K562 (cell line): ENCODE measurements at regions not wholly inside any gene's neighbourhood (a gene's known extent, or its start where the extent isn't known, plus 50 kb on each side); places are given as distances from the start of the nearest gene placed in this dataset.
"Not testable (repeated sequence)": the region's sequence is repeated elsewhere in the genome, so short reads cannot be mapped to it uniquely, and the experiment has no call there.

ENCODE experiments used
- ATAC-seq: fragments of 200-7000 bp; cut with Tn5 transposase; 3 replicates; pipeline ENCODE4 v1.9.1; 2020; ENCODE audit warnings: moderate library complexity
- BruUV-seq: library from RNA; stranded (reverse); fragments of 400-500 nt; replicated peaks from 2 replicates; lab custom pipeline; 2021; lab: Mats Ljungman, UMichigan
- CTCF ChIA-PET: fragments of 300-600 bp; formaldehyde crosslinking; extraction: SDS; loops from one replicate; lab custom pipeline; 2021; ENCODE audit warnings: low intra/inter-chr PET ratio; lab: Yijun Ruan, JAX
- POLR2A ChIA-PET: fragments of 300-600, 350-650 bp; sonication (Branson Sonifier 250); formaldehyde crosslinking; extraction: SDS; loops from one replicate; lab custom pipeline; 2021; ENCODE audit warnings: antibody characterized with exemption, inconsistent platforms; lab: Yijun Ruan, JAX
- DNase-seq, 4 experiments: peaks; one replicate each; pipeline versions ENCODE4 v3.0.0 to v3.0.0-alpha.2; 2011 to 2018; ENCODE audit warnings: low spot score in 3 of 4, mixed read lengths in 3 of 4; ENCODE audit errors: extremely low read depth in 1 of 4
- FAIRE-seq: peaks from 2 replicates; lab custom pipeline; 2011; peaks lifted over from hg19 to GRCh38; lab: Jason Lieb, UNC
- H2AFZ ChIP-seq: 2 replicates; pipeline ENCODE4 v1.6.0; 2011; ENCODE audit warnings: low read depth, low read length, control low read depth, inconsistent platforms
- H3K27ac ChIP-seq: fragments of 200-600 bp; 3 replicates; pipeline ENCODE4 v1.8.0; 2011; ENCODE audit warnings: low read depth, mild to moderate bottlenecking, control low read depth, inconsistent platforms, low read length, moderate library complexity, mixed read lengths; ENCODE audit errors: extremely low read depth
- H3K27me3 ChIP-seq, 2 experiments: fragments of 300-600 bp in 1 of 2; 2 replicates in 1 of 2; 3 replicates in 1 of 2; pipeline versions ENCODE4 v1.6.0 to v1.8.0; 2011; ENCODE audit warnings: inconsistent platforms in 2 of 2, low read length in 2 of 2, mild to moderate bottlenecking in 1 of 2, mixed read lengths in 1 of 2, moderate library complexity in 1 of 2; ENCODE audit not compliant: control insufficient read depth in 2 of 2, insufficient read depth in 2 of 2
- H3K36me3 ChIP-seq: fragments of 300-600 bp; 3 replicates; pipeline ENCODE4 v1.8.0; 2011; ENCODE audit warnings: mild to moderate bottlenecking, low read length, inconsistent platforms; ENCODE audit not compliant: control insufficient read depth, insufficient read depth
- H3K4me1 ChIP-seq, 2 experiments: fragments of 200-600 bp in 1 of 2; replicated peaks in 1 of 2; 2 replicates in 1 of 2; 3 replicates in 1 of 2; pipeline versions ENCODE4 v1.5.1 to v1.8.0; 2011; ENCODE audit warnings: inconsistent platforms in 2 of 2, low read length in 2 of 2, mild to moderate bottlenecking in 1 of 2, mixed read lengths in 1 of 2, moderate library complexity in 1 of 2; ENCODE audit not compliant: control insufficient read depth in 2 of 2, insufficient read depth in 2 of 2
- H3K4me2 ChIP-seq: 2 replicates; pipeline ENCODE4 v1.6.1; 2011; ENCODE audit warnings: low read length, control low read depth, inconsistent platforms, mixed read lengths; ENCODE audit not compliant: insufficient read depth
- H3K4me3 ChIP-seq: fragments of 200-600 bp; sonication (generic), shearing (Covaris generic); 2 replicates; pipeline ENCODE4 v1.5.1; 2016; ENCODE audit warnings: control low read depth, inconsistent platforms
- H3K79me2 ChIP-seq: fragments of 200-600 bp; 3 replicates; pipeline ENCODE4 v1.8.0; 2011; ENCODE audit warnings: low read length, inconsistent platforms; ENCODE audit not compliant: control insufficient read depth, insufficient read depth
- H3K9ac ChIP-seq, 2 experiments: 2 replicates each; pipeline versions ENCODE4 v1.6.0 to v1.6.1; 2011; ENCODE audit warnings: low read depth in 2 of 2, low read length in 2 of 2, control low read depth in 1 of 2, inconsistent platforms in 1 of 2, mild to moderate bottlenecking in 1 of 2, mixed read lengths in 1 of 2; ENCODE audit not compliant: insufficient read depth in 1 of 2
- H3K9me1 ChIP-seq: one replicate; pipeline ENCODE4 v1.6.0; 2011; ENCODE audit warnings: inconsistent platforms, mild to moderate bottlenecking, low read length, moderate library complexity; ENCODE audit not compliant: control insufficient read depth, insufficient read depth
- H3K9me3 ChIP-seq: replicated peaks from 2 replicates; pipeline ENCODE4 v1.5.1; 2011; ENCODE audit warnings: low read depth, low read length, inconsistent platforms; ENCODE audit not compliant: control insufficient read depth, insufficient read depth
- H4K20me1 ChIP-seq: replicated peaks from 2 replicates; pipeline ENCODE4 v1.6.1; 2011; ENCODE audit warnings: low read length, inconsistent platforms, mixed read lengths; ENCODE audit not compliant: control insufficient read depth, insufficient read depth
- ZNF707 ChIP-seq: fragments of 250-450 bp; sonication (Bioruptor Pico); conservative IDR thresholded peaks from 2 replicates; pipeline ENCODE4 v1.8.0; 2022; ENCODE audit warnings: inconsistent platforms, mild to moderate bottlenecking, moderate library complexity
- WGBS: fragments of 100-300 bp; shearing (Covaris generic); methylation state at CpG from one replicate; pipeline ENCODE4 v1.1.6; 2016; ENCODE audit warnings: low coverage, mixed read lengths; ENCODE audit not compliant: insufficient coverage; ENCODE audit errors: missing lambda C conversion rate; 5-methylcytosine and 5-hydroxymethylcytosine counted together
- in situ Hi-C: fragments of 300-500 bp; cut with MboI; formaldehyde crosslinking; loops from 4 replicates; pipeline ENCODE4 v1.15.0; 2018; ENCODE audit warnings: inconsistent platforms, mixed read lengths
- intact Hi-C: fragments of 100-400 bp; cut with micrococcal nuclease; formaldehyde crosslinking; loops from 2 replicates; pipeline ENCODE4 v1.14.2; 2022
- TF ChIP-seq, protein P1 (sequence below): fragments of 200-800 bp; sonication (Bioruptor generic); IDR thresholded peaks from 2 replicates; pipeline ENCODE4 v1.6.1; 2017; ENCODE audit warnings: missing genetic modification characterization, missing compliant biosample characterization
- TF ChIP-seq, protein P2 (sequence below), 3 experiments: IDR thresholded peaks in 2 of 3; conservative IDR thresholded peaks in 1 of 3; 2 replicates each; pipeline ENCODE4 v1.5.1; 2011 to 2012; ENCODE audit warnings: low read length in 3 of 3, mild to moderate bottlenecking in 3 of 3, control low read depth in 2 of 3, improper control_type of control experiment in 1 of 3, inconsistent platforms in 1 of 3, low read depth in 1 of 3, mixed read lengths in 1 of 3, moderate library complexity in 1 of 3; ENCODE audit not compliant: insufficient read depth in 2 of 3

DNA sequence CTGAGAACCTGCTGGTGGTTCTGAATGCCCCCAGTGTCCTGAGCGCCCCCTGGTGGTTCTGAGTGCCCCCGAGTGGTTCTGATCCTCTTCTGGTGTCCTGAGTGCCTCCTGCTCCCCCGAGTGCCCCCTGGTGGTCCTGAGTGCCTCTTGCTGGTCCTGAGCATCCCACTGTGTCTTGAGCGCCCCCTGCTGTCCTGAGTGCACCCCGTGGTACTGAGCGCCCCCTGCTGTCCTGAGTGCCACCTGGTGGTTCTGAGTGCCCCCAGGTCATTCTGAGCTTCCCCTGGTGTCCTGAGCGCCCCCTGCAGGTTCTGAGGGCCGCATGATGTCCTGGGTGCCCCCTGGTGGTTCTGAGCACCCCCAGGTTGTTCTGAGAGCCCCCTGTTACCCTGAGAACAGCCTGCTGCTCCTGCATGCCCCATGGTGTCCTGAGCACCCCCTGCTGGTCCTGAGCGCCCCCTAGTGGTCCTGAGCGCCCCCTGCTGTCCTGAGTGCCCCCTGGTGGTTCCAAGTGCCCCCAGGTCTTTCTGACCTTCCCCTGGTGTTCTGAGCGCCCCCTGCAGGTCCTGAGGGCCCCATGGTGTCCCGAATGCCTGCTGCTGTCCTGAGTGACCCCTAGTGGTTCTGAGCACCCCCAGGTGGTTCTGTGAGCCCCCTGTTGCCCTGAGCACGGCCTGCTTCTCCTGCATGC, 1165.4 kb downstream of the TMEM121 start (continued):
- TF ChIP-seq, protein P1, sequence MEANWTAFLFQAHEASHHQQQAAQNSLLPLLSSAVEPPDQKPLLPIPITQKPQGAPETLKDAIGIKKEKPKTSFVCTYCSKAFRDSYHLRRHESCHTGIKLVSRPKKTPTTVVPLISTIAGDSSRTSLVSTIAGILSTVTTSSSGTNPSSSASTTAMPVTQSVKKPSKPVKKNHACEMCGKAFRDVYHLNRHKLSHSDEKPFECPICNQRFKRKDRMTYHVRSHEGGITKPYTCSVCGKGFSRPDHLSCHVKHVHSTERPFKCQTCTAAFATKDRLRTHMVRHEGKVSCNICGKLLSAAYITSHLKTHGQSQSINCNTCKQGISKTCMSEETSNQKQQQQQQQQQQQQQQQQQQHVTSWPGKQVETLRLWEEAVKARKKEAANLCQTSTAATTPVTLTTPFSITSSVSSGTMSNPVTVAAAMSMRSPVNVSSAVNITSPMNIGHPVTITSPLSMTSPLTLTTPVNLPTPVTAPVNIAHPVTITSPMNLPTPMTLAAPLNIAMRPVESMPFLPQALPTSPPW (CRISPR knock-in tag) = no peak

DNA sequence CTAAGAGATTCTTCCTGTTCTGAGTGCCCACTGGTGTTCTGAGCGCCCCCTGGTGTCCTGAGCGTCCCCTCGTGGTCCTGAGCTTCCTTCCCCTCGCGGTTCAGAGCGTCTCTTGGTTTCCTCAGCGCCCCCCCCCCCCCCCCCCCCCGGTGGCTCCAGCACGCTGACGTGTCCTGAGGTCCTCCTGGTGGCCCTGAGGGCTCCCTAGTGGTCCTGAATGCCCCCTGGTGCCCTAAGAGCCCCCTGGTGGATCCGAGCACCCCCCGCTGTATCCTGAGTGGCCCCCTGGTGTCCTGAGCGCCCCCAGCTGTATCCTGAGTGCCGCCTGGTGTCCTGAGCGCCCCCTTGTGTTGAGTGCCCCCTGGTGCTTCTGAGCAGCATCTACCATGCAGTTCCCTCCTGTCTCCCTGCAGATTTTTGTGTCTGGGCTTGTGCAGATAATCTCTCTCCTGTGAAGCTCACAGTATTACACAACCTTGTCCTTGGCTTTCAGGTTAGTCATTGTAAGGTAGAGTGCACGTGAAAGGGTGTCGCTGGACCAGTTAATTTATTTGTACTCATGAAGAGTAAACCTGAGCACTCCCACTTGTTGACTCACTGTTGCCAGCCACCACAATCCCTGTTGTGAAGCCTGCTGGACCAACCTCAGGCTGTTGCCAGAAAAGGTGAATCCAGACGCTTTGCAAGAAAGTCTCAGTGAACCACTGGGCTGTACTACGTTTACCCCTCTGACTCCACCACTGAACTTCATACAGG, 1168.4 kb downstream of the TMEM121 start:
- TF ChIP-seq, protein P2, sequence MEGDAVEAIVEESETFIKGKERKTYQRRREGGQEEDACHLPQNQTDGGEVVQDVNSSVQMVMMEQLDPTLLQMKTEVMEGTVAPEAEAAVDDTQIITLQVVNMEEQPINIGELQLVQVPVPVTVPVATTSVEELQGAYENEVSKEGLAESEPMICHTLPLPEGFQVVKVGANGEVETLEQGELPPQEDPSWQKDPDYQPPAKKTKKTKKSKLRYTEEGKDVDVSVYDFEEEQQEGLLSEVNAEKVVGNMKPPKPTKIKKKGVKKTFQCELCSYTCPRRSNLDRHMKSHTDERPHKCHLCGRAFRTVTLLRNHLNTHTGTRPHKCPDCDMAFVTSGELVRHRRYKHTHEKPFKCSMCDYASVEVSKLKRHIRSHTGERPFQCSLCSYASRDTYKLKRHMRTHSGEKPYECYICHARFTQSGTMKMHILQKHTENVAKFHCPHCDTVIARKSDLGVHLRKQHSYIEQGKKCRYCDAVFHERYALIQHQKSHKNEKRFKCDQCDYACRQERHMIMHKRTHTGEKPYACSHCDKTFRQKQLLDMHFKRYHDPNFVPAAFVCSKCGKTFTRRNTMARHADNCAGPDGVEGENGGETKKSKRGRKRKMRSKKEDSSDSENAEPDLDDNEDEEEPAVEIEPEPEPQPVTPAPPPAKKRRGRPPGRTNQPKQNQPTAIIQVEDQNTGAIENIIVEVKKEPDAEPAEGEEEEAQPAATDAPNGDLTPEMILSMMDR (IDR thresholded peaks at IDR 0.05 in 2 of 3, conservative IDR thresholded peaks at IDR 0.05 in 1 of 3; ENCODE audit: insufficient read depth in 2 of 3, low read depth in 1 of 3, low read length in 3 of 3) = peak in 1 of 3 experiments; percentile 37; a peak in 2 of 6 replicates
- TF ChIP-seq ZNF707 (CRISPR knock-in tag) = no peak
- Histone ChIP-seq H3K4me3 (no peak overlapping the region), H3K79me2 (no peaks in the 10 kb centered on the region), H3K9me3 (no peaks in the 10 kb centered on the region), H3K36me3 (no peaks in the 10 kb centered on the region), H4K20me1 (no peaks in the 10 kb centered on the region), H3K27me3 (no peaks in the 10 kb centered on the region), H3K4me2 (no peak overlapping the region), H3K9ac (no peak overlapping the region), H2AFZ (no peak overlapping the region), H3K4me1 (no peaks in the 10 kb centered on the region), H3K9me1 (no peaks in the 10 kb centered on the region), H3K27ac (no peak overlapping the region)
- intact Hi-C loops = no loop called here
- DNase-seq = no peak
- CTCF ChIA-PET = no interaction called here
- POLR2A ChIA-PET = no interaction called here
- FAIRE-seq = no peak
- in situ Hi-C loops = no loop called here
- no TSS peak for BruUV-seq
- no peak for ATAC-seq
- 4% methylated on average over 4 of the region's 19 CpGs for WGBS

DNA sequence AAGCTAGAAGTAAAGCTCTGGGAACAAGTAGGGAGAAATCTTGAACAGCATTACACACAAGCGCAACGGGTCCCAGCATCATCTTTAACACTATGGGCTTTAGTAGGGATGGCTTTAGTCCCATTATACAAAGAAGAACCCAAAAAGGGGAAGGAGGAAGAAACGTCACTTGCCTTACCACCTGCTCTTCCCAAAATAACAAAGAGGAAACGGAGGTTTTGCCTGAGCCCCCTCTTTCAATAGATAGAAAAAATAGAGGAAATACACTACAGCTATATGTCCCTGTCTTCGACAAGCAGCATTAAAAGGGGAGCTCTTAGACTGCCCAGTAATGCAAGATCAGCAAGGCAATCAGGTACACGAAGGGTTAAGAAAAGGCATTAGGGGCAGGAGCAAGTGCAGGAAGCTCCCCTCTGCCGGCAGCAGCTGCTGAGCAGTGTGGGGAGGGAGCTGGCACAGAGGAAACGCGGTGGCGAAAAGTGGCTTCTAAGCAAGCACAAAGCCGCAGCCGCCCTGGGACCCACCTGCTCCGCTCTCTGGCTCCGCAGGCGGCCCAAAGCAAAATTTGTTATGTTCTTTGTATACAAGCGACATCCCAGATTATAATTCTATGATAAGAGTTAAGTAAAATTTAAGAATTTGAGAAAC, 1172.4 kb downstream of the TMEM121 start:
- H2AFZ ChIP-seq, H3K4me1 ChIP-seq, POLR2A ChIA-PET, H3K9me3 ChIP-seq, intact Hi-C loops, BruUV-seq, H3K4me3 ChIP-seq, H3K9ac ChIP-seq, H4K20me1 ChIP-seq, H3K9me1 ChIP-seq, H3K79me2 ChIP-seq, H3K27ac ChIP-seq, H3K4me2 ChIP-seq, DNase-seq, H3K36me3 ChIP-seq, ATAC-seq, H3K27me3 ChIP-seq, CTCF ChIA-PET, FAIRE-seq, in situ Hi-C loops: not testable (repeated sequence)
- WGBS = 0% methylated on average over 6 of the region's 16 CpGs
